HG02885 (cell line): ENCODE measurements at regions not wholly inside any gene's neighbourhood (a gene's known extent, or its start where the extent isn't known, plus 50 kb on each side); places are given as distances from the start of the nearest gene placed in this dataset.

Source experiments
- ATAC-seq: cut with Tn5 transposase; IDR thresholded peaks from one replicate; pipeline ENCODE4 v1.9.1; 2021; ENCODE audit warnings: mild to moderate bottlenecking; ENCODE audit not compliant: unreplicated experiment, poor library complexity

GRCh38 chr12:30508205-30508967 is 187.3 kb downstream of the IPO8 start:
- ATAC-seq, result no peak

GRCh38 chr12:30507576-30507975 is 188.1 kb downstream of the IPO8 start:
- no peak for ATAC-seq

GRCh38 chr12:30506411-30506810 is 189.3 kb downstream of the IPO8 start:
- ATAC-seq, result no peak

GRCh38 chr12:30501718-30502117 is 194.0 kb downstream of the IPO8 start:
- no peak for ATAC-seq

GRCh38 chr12:30500532-30500931 is 195.1 kb downstream of the IPO8 start:
- peak; percentile 57 for ATAC-seq

- ATAC-seq, result no peak
Observed at GRCh38 chr12:30485230-30485890, 210.3 kb downstream of the IPO8 start.

- no peak for ATAC-seq
Observed at GRCh38 chr12:30484658-30485057, 211.0 kb downstream of the IPO8 start.

- ATAC-seq, result no peak
Observed at GRCh38 chr12:30482650-30483049, 213.0 kb downstream of the IPO8 start.

- ATAC-seq, result no peak
Observed at GRCh38 chr12:30473274-30473673, 222.4 kb downstream of the IPO8 start.

- ATAC-seq, result no peak
Observed at GRCh38 chr12:30466093-30466585, 229.5 kb downstream of the IPO8 start.

- ATAC-seq, result no peak
Observed at GRCh38 chr12:30463636-30464035, 232.0 kb downstream of the IPO8 start.

- ATAC-seq, result no peak
Observed at GRCh38 chr12:30462249-30462648, 233.4 kb downstream of the IPO8 start.

GRCh38 chr12:30461026-30461615 is 234.5 kb downstream of the IPO8 start:
- ATAC-seq, result no peak

GRCh38 chr12:30458453-30458852 is 237.2 kb downstream of the IPO8 start:
- no peak for ATAC-seq

GRCh38 chr12:30457621-30458289 is 237.9 kb downstream of the IPO8 start:
- ATAC-seq, result no peak

- ATAC-seq, result no peak
Observed at GRCh38 chr12:30450872-30451271, 244.8 kb downstream of the IPO8 start.

GRCh38 chr12:30450226-30450625 is 245.4 kb downstream of the IPO8 start:
- ATAC-seq, result no peak

GRCh38 chr12:30448038-30448437 is 247.6 kb downstream of the IPO8 start:
- no peak for ATAC-seq

- no peak for ATAC-seq
Observed at GRCh38 chr12:30447061-30447750, 248.5 kb downstream of the IPO8 start.

GRCh38 chr12:30442461-30442860 is 253.2 kb downstream of the IPO8 start:
- no peak for ATAC-seq
